IMR-90 (cell line): ENCODE measurements at regions not wholly inside any gene's neighbourhood (a gene's known extent, or its start where the extent isn't known, plus 50 kb on each side); places are given as distances from the start of the nearest gene placed in this dataset.

Experiments used
- ATAC-seq: fragments of 200-7000 bp; cut with Tn5 transposase; 2 replicates; pipeline ENCODE4 v1.9.1; 2020; ENCODE audit warnings: low read depth, mild to moderate bottlenecking, moderate library complexity
- BruUV-seq: library from RNA; stranded (reverse); fragments of 400-500 nt; replicated peaks from 2 replicates; lab custom pipeline; 2021; lab: Mats Ljungman, UMichigan
- CTCF ChIA-PET: fragments of 300-600 bp; formaldehyde crosslinking; extraction: SDS; loops from one replicate; lab custom pipeline; 2021; ENCODE audit warnings: antibody characterized with exemption; lab: Yijun Ruan, JAX
- POLR2A ChIA-PET: fragments of 300-600 bp; sonication (Branson Sonifier 250); formaldehyde crosslinking; loops from one replicate; lab custom pipeline; 2022; ENCODE audit warnings: antibody characterized with exemption; ENCODE audit not compliant: unreplicated experiment; lab: Charles Lee
- DNase-seq: peaks from one replicate; pipeline ENCODE4 v3.0.0; 2013
- H2AFZ ChIP-seq: replicated peaks from 2 replicates; pipeline ENCODE3; 2013; ENCODE audit warnings: low read length, mild to moderate bottlenecking; ENCODE audit not compliant: poor library complexity
- H2AK5ac ChIP-seq: 2 replicates; pipeline ENCODE4 v1.6.1; 2013; ENCODE audit warnings: low read depth, low read length, inconsistent platforms
- H2AK9ac ChIP-seq: replicated peaks from 2 replicates; pipeline ENCODE3; 2013; ENCODE audit warnings: mild to moderate bottlenecking, low read depth, low read length, moderate library complexity; ENCODE audit not compliant: poor library complexity
- H2BK120ac ChIP-seq: 2 replicates; pipeline ENCODE4 v1.6.1; 2013; ENCODE audit warnings: low read depth, low read length, inconsistent platforms
- H2BK15ac ChIP-seq: 3 replicates; pipeline ENCODE4 v1.6.1; 2013; ENCODE audit warnings: low read depth, low read length, inconsistent platforms
- H2BK20ac ChIP-seq: 2 replicates; pipeline ENCODE4 v1.6.1; 2013; ENCODE audit warnings: low read depth, mild to moderate bottlenecking, inconsistent platforms, low read length, moderate library complexity
- H2BK5ac ChIP-seq: 2 replicates; pipeline ENCODE4 v1.6.1; 2013; ENCODE audit warnings: mild to moderate bottlenecking, low read depth, low read length, inconsistent platforms; ENCODE audit not compliant: poor library complexity, severe bottlenecking
- H3K14ac ChIP-seq: replicated peaks from 2 replicates; pipeline ENCODE4 v1.6.1; 2013; ENCODE audit warnings: low read depth, low read length, inconsistent platforms
- H3K18ac ChIP-seq: 2 replicates; pipeline ENCODE4 v1.6.1; 2013; ENCODE audit warnings: low read depth, low read length, control low read depth
- H3K23ac ChIP-seq: 2 replicates; pipeline ENCODE4 v1.6.1; 2013; ENCODE audit warnings: low read depth, low read length, inconsistent platforms
- H3K27ac ChIP-seq: 2 replicates; pipeline ENCODE4 v1.5.1; 2013; ENCODE audit warnings: mild to moderate bottlenecking, control low read depth, low read length; ENCODE audit not compliant: insufficient read depth
- H3K27me3 ChIP-seq: 2 replicates; pipeline ENCODE4 v1.6.1; 2013; ENCODE audit warnings: low read length; ENCODE audit not compliant: control insufficient read depth, insufficient read depth
- H3K36me3 ChIP-seq: 2 replicates; pipeline ENCODE4 v1.6.1; 2013; ENCODE audit warnings: low read length, mixed read lengths; ENCODE audit not compliant: control insufficient read depth, insufficient read depth
- H3K4ac ChIP-seq: 2 replicates; pipeline ENCODE4 v1.6.1; 2013; ENCODE audit warnings: low read depth, low read length, inconsistent platforms
- H3K4me1 ChIP-seq: 2 replicates; pipeline ENCODE4 v1.6.1; 2013; ENCODE audit warnings: low read length, mixed read lengths; ENCODE audit not compliant: control insufficient read depth, insufficient read depth
- H3K4me2 ChIP-seq: 2 replicates; pipeline ENCODE4 v1.6.1; 2013; ENCODE audit warnings: low read depth, mild to moderate bottlenecking, control low read depth, low read length, moderate library complexity
- H3K4me3 ChIP-seq: 2 replicates; pipeline ENCODE4 v1.5.1; 2013; ENCODE audit warnings: low read depth, mild to moderate bottlenecking, control low read depth, low read length, moderate library complexity; ENCODE audit not compliant: insufficient read depth
- H3K56ac ChIP-seq: 2 replicates; pipeline ENCODE4 v1.6.1; 2013; ENCODE audit warnings: low read length, inconsistent platforms; ENCODE audit not compliant: insufficient read depth; ENCODE audit errors: extremely low read depth
- H3K79me1 ChIP-seq, 2 experiments: 2 replicates each; pipeline ENCODE4 v1.6.1; 2013; ENCODE audit warnings: low read length in 2 of 2, inconsistent platforms in 1 of 2, low read depth in 1 of 2
- H3K9ac ChIP-seq: 2 replicates; pipeline ENCODE4 v1.6.1; 2013; ENCODE audit warnings: low read depth, low read length, control low read depth
- H3K9me1 ChIP-seq: 2 replicates; pipeline ENCODE4 v1.6.1; 2013; ENCODE audit warnings: low read length, inconsistent platforms; ENCODE audit not compliant: insufficient read depth
- H3K9me3 ChIP-seq: 2 replicates; pipeline ENCODE4 v1.6.1; 2013; ENCODE audit warnings: low read length; ENCODE audit not compliant: control insufficient read depth, insufficient read depth
- H4K20me1 ChIP-seq: 2 replicates; pipeline ENCODE4 v1.6.1; 2013; ENCODE audit warnings: low read length, inconsistent platforms; ENCODE audit not compliant: insufficient read depth
- H4K5ac ChIP-seq: 2 replicates; pipeline ENCODE4 v1.6.1; 2013; ENCODE audit warnings: mild to moderate bottlenecking, low read depth, low read length, control low read depth
- H4K8ac ChIP-seq, 2 experiments: 2 replicates each; pipeline ENCODE4 v1.6.1; 2013; ENCODE audit warnings: low read depth in 2 of 2, low read length in 2 of 2, control low read depth in 1 of 2, inconsistent platforms in 1 of 2
- H4K91ac ChIP-seq: 2 replicates; pipeline ENCODE4 v1.6.1; 2013; ENCODE audit warnings: low read depth, low read length, inconsistent platforms; ENCODE audit not compliant: insufficient read depth
- BHLHE40 ChIP-seq: fragments of 150-350 bp; IDR thresholded peaks from 2 replicates; pipeline ENCODE4 v1.6.1; 2016; ENCODE audit warnings: mild to moderate bottlenecking, low read depth, low read length
- CEBPB ChIP-seq: IDR thresholded peaks from 2 replicates; pipeline ENCODE4 v1.6.1; 2012; ENCODE audit warnings: low read depth, low read length, improper control_type of control experiment
- ELK1 ChIP-seq: fragments of 150-350 bp; IDR thresholded peaks from 2 replicates; pipeline ENCODE4 v1.6.1; 2016; ENCODE audit warnings: low read depth, mild to moderate bottlenecking, low read length, moderate library complexity, borderline replicate concordance
- MAFK ChIP-seq: IDR thresholded peaks from 2 replicates; pipeline ENCODE4 v1.6.1; 2012; ENCODE audit warnings: low read depth, low read length, improper control_type of control experiment
- MXI1 ChIP-seq: IDR thresholded peaks from 2 replicates; pipeline ENCODE4 v1.6.1; 2012; ENCODE audit warnings: low read depth, mild to moderate bottlenecking, low read length, moderate library complexity, borderline replicate concordance
- POLR2A ChIP-seq: IDR thresholded peaks from 2 replicates; pipeline ENCODE4 v1.6.1; 2012; ENCODE audit warnings: mild to moderate bottlenecking, low read depth, low read length
- RFX5 ChIP-seq: IDR thresholded peaks from 2 replicates; pipeline ENCODE4 v1.8.0; 2012; ENCODE audit warnings: low read depth, mild to moderate bottlenecking, low read length, moderate library complexity
- WGBS, 2 experiments: methylation state at CpG; one replicate each; pipeline versions ENCODE4 v1.1.5 to v1.1.7; 2013; ENCODE audit warnings: missing lambda C conversion rate in 2 of 2; ENCODE audit not compliant: insufficient read length in 1 of 2; ENCODE audit errors: extremely low coverage in 2 of 2; 5-methylcytosine and 5-hydroxymethylcytosine counted together
- dilution Hi-C: fragments of 300-500 bp; cut with HindIII; formaldehyde crosslinking; loops from one replicate; pipeline ENCODE4 v1.14.3; 2018; ENCODE audit warnings: low sequenced_read_pairs; ENCODE audit not compliant: unreplicated experiment
- in situ Hi-C: fragments of 300-500 bp; cut with MboI; formaldehyde crosslinking; loops from 3 replicates; pipeline ENCODE4 v1.14.3; 2019; ENCODE audit warnings: low sequenced_read_pairs, inconsistent platforms, mixed read lengths
- intact Hi-C: fragments of 100-400 bp; cut with micrococcal nuclease; formaldehyde crosslinking; loops from 2 replicates; pipeline ENCODE4 v1.10.0; 2022

GRCh38 chr14:53695692-53696214 is 260.9 kb downstream of the BMP4 start:
- POLR2A ChIA-PET, result no interaction called here

More at GRCh38 chr14:53695692-53696214, 260.9 kb downstream of the BMP4 start:
- Histone ChIP-seq H2BK15ac (no peak overlapping the region), H4K5ac (no peak overlapping the region), H3K14ac (no peak overlapping the region), H3K4me2 (no peak overlapping the region), H4K8ac (no peak overlapping the region), H2AFZ (no peak overlapping the region), H2BK120ac (no peak overlapping the region), H2AK5ac (no peak overlapping the region), H3K9me3 (no peaks in the 10 kb centered on the region), H4K20me1 (no peaks in the 10 kb centered on the region), H3K18ac (no peak overlapping the region), H3K56ac (no peak overlapping the region), H3K9ac (no peak overlapping the region), H2BK5ac (no peak overlapping the region), H2AK9ac (no peak overlapping the region), H3K36me3 (no peaks in the 10 kb centered on the region), H3K27ac (no peak overlapping the region), H3K79me1 (no peaks in the 10 kb centered on the region), H3K27me3 (peaks cover 12% of the 10 kb centered on the region), H4K91ac (no peak overlapping the region), H3K9me1 (no peaks in the 10 kb centered on the region), H3K23ac (no peak overlapping the region), H3K4me3 (no peak overlapping the region), H3K4ac (no peak overlapping the region), H2BK20ac (no peak overlapping the region), H3K4me1 (peaks cover 2% of the 10 kb centered on the region; the same call in 1 of the 2 replicates)
- DNase-seq (no peak), ATAC-seq (no peak)
- CTCF ChIA-PET, result no interaction called here
- intact Hi-C loops (no loop called here), dilution Hi-C loops (no loop called here), in situ Hi-C loops (no loop called here)
- TF ChIP-seq ELK1 (no peak), RFX5 (no peak), MAFK (no peak), POLR2A (no peak), BHLHE40 (no peak), MXI1 (no peak), CEBPB (no peak)
- no CpG with 5 or more reads among the region's 2 CpGs for WGBS, 2 experiments
- BruUV-seq, result no TSS peak
